ENCODE measurements at regions not wholly inside any gene's neighbourhood (a gene's known extent, or its start where the extent isn't known, plus 50 kb on each side); places are given as distances from the start of the nearest gene placed in this dataset.
A peak's percentile ranks its signal among the peaks of the same experiment; 100 is the strongest.

DNA sequence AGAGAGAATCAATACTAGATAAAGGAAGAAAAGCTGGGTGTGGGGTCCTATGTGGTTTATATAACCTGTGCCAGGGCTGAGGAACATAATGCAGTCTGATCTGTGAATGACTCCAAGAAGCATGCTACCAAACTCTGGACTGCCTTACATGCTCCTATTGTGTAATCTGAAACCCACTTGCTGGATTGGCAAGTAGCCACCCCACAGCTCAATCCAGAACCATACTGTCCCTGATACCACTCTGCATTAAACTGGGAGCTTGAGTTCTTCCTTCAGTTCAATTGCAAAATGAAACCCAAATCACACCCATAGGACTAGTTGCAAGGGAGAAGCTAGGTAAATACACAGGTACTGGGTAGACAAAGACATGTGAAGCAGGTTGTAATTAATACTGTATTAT lies 115.4 kb upstream of the NEGR1 start:
- no peak overlapping the region for H3K23ac ChIP-seq (ENCODE audit: low read length)
- H3K36me3 ChIP-seq (ENCODE audit: control insufficient read depth in 1 of 2, insufficient read depth in 2 of 2, low read length in 2 of 2), result no peaks in the 10 kb centered on the region
- H3K4ac ChIP-seq (ENCODE audit: low read depth, low read length), result no peak overlapping the region
- no peak overlapping the region for H2BK5ac ChIP-seq (ENCODE audit: low read depth, low read length, poor library complexity)
- H4K91ac ChIP-seq (ENCODE audit: low read depth, low read length), result no peak overlapping the region
- H4K8ac ChIP-seq (ENCODE audit: low read depth, low read length), result no peak overlapping the region
- no peak overlapping the region for H3K9ac ChIP-seq (ENCODE audit: low read length)
- no peak overlapping the region for H3K14ac ChIP-seq (ENCODE audit: low read length)
- H3K79me1 ChIP-seq (ENCODE audit: low read length), result no peaks in the 10 kb centered on the region
- no peak overlapping the region for H2AK5ac ChIP-seq (ENCODE audit: low read length)
- no peaks in the 10 kb centered on the region for H3K27me3 ChIP-seq (ENCODE audit: insufficient read depth, low read length)
- no peak overlapping the region for H3K4me3 ChIP-seq (ENCODE audit: low read depth, low read length)
- H3K79me2 ChIP-seq (ENCODE audit: control insufficient read depth, insufficient read depth, low read length, poor library complexity), result no peaks in the 10 kb centered on the region
- H3K4me1 ChIP-seq (ENCODE audit: control insufficient read depth in 1 of 2, insufficient read depth in 2 of 2, low read length in 2 of 2), result no peaks in the 10 kb centered on the region
- no peak overlapping the region for H4K12ac ChIP-seq (ENCODE audit: low read depth, low read length)
- no peaks in the 10 kb centered on the region for H3K9me3 ChIP-seq (ENCODE audit: insufficient read depth, low read depth, low read length)
- H3K18ac ChIP-seq (ENCODE audit: low read length), result no peak overlapping the region
- H2AFZ ChIP-seq (ENCODE audit: insufficient read depth, low read length, poor library complexity), result no peak overlapping the region
- no peak overlapping the region for H2BK120ac ChIP-seq (ENCODE audit: insufficient read depth, low read length, poor library complexity)
- H2BK12ac ChIP-seq (ENCODE audit: low read length), result no peak overlapping the region
- no peak overlapping the region for H3K27ac ChIP-seq (ENCODE audit: low read depth, low read length)
- DNase-seq, result peak in 1 of 2 donors; percentile 0
- H3K4me2 ChIP-seq (ENCODE audit: low read length), result no peak overlapping the region

DNA sequence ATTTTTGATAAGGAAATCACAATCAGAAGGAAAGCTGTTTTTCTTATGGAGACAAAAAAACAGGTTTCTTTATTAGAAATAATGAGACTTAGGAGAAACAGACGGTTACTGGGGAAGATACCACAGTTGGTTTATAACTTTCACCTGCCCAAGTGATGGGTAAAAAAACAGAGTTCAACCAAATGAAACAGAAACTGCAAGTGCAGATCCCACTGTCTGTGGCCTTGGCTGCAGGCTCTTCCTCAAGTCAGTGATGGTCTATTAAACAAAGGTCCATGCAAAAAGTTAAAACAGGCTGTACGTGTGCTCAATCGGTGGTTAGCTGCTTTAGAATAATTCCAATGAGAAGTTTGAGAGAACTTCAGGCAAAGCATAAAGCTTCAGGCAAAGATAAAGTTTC lies 112.1 kb upstream of the NEGR1 start:
- Histone ChIP-seq H4K8ac (ENCODE audit: low read depth, low read length) (no peak overlapping the region), H3K9me3 (ENCODE audit: insufficient read depth, low read depth, low read length) (no peaks in the 10 kb centered on the region), H2BK120ac (ENCODE audit: insufficient read depth, low read length, poor library complexity) (no peak overlapping the region), H3K9ac (ENCODE audit: low read length) (no peak overlapping the region), H3K4me3 (ENCODE audit: low read depth, low read length) (no peak overlapping the region), H2BK12ac (ENCODE audit: low read length) (no peak overlapping the region), H3K79me2 (ENCODE audit: control insufficient read depth, insufficient read depth, low read length, poor library complexity) (no peaks in the 10 kb centered on the region), H4K91ac (ENCODE audit: low read depth, low read length) (no peak overlapping the region), H3K27ac (ENCODE audit: low read depth, low read length) (no peak overlapping the region), H3K4me2 (ENCODE audit: low read length) (no peak overlapping the region), H3K4me1 (ENCODE audit: control insufficient read depth in 1 of 2, insufficient read depth in 2 of 2, low read length in 2 of 2) (no peaks in the 10 kb centered on the region), H2AK5ac (ENCODE audit: low read length) (no peak overlapping the region), H2AFZ (ENCODE audit: insufficient read depth, low read length, poor library complexity) (no peak overlapping the region), H3K27me3 (ENCODE audit: insufficient read depth, low read length) (no peaks in the 10 kb centered on the region), H3K14ac (ENCODE audit: low read length) (no peak overlapping the region), H2BK5ac (ENCODE audit: low read depth, low read length, poor library complexity) (no peak overlapping the region), H3K79me1 (ENCODE audit: low read length) (no peaks in the 10 kb centered on the region), H3K18ac (ENCODE audit: low read length) (no peak overlapping the region), H4K12ac (ENCODE audit: low read depth, low read length) (no peak overlapping the region), H3K4ac (ENCODE audit: low read depth, low read length) (no peak overlapping the region), H3K23ac (ENCODE audit: low read length) (no peak overlapping the region), H3K36me3 (ENCODE audit: control insufficient read depth in 1 of 2, insufficient read depth in 2 of 2, low read length in 2 of 2) (no peaks in the 10 kb centered on the region)
- no peak for DNase-seq
- no CpG with 5 or more reads among the region's 3 CpGs for WGBS (ENCODE audit: extremely low coverage, insufficient coverage, insufficient read length)

DNA sequence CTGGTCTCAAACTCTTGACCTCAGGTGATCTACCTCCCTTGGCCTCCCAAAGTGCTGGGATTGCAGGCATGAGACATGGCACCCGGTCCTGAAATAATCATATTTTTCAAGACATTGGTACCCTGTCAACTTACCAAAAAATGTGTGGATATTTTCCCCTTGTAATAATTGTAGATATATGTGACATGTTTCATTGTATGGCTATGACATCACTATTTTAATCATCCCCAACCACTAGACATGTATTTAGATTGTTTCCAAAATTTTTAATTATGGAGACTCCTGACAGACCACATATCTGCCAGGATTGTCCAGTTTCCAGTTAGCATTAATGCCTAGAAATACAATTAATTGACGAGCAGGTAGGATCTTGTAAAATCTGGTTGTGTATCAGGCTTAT lies 96.7 kb upstream of the NEGR1 start:
- H3K23ac ChIP-seq (ENCODE audit: low read length), result no peak overlapping the region
- H4K12ac ChIP-seq (ENCODE audit: low read depth, low read length), result no peak overlapping the region
- no peak overlapping the region for H2BK120ac ChIP-seq (ENCODE audit: insufficient read depth, low read length, poor library complexity)
- whole genome bisulfite sequencing (ENCODE audit: extremely low coverage, insufficient coverage, insufficient read length), result no CpG with 5 or more reads among the region's 2 CpGs
- H4K91ac ChIP-seq (ENCODE audit: low read depth, low read length), result no peak overlapping the region
- no peak overlapping the region for H3K27ac ChIP-seq (ENCODE audit: low read depth, low read length)
- H3K4ac ChIP-seq (ENCODE audit: low read depth, low read length), result no peak overlapping the region
- no peak overlapping the region for H3K14ac ChIP-seq (ENCODE audit: low read length)
- H4K8ac ChIP-seq (ENCODE audit: low read depth, low read length), result no peak overlapping the region
- no peaks in the 10 kb centered on the region for H3K9me3 ChIP-seq (ENCODE audit: insufficient read depth, low read depth, low read length)
- no peak overlapping the region for H2BK5ac ChIP-seq (ENCODE audit: low read depth, low read length, poor library complexity)
- no peak overlapping the region for H2AK5ac ChIP-seq (ENCODE audit: low read length)
- no peak overlapping the region for H3K18ac ChIP-seq (ENCODE audit: low read length)
- no peaks in the 10 kb centered on the region for H3K79me2 ChIP-seq (ENCODE audit: control insufficient read depth, insufficient read depth, low read length, poor library complexity)
- no peak overlapping the region for H2AFZ ChIP-seq (ENCODE audit: insufficient read depth, low read length, poor library complexity)
- no peaks in the 10 kb centered on the region for H3K27me3 ChIP-seq (ENCODE audit: insufficient read depth, low read length)
- no peaks in the 10 kb centered on the region for H3K4me1 ChIP-seq (ENCODE audit: control insufficient read depth in 1 of 2, insufficient read depth in 2 of 2, low read length in 2 of 2)
- no peak for DNase-seq
- no peaks in the 10 kb centered on the region for H3K79me1 ChIP-seq (ENCODE audit: low read length)
- H2BK12ac ChIP-seq (ENCODE audit: low read length), result no peak overlapping the region
- H3K4me3 ChIP-seq (ENCODE audit: low read depth, low read length), result no peak overlapping the region
- no peak overlapping the region for H3K4me2 ChIP-seq (ENCODE audit: low read length)
- H3K36me3 ChIP-seq (ENCODE audit: control insufficient read depth in 1 of 2, insufficient read depth in 2 of 2, low read length in 2 of 2), result no peaks in the 10 kb centered on the region
- no peak overlapping the region for H3K9ac ChIP-seq (ENCODE audit: low read length)

DNA sequence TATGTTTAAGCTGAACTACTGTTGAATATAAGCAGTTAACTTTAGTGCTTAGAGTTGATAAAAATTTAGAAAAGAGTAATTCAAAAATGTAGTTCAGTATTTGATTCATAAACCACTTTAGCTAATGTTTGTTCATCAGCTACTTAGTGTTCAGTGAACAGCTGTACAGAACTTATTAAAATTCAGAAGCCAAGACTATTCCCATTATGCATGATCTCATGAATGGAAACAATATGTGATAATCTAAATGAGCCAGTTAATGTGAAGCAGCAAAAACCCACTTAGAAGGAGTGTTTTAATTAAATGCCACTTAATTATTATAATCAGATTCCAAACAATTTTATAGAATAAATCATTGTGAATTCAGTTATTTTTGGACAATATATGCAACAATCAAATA lies 92.9 kb upstream of the NEGR1 start:
- no peak overlapping the region for H3K18ac ChIP-seq (ENCODE audit: low read length)
- H4K91ac ChIP-seq (ENCODE audit: low read depth, low read length), result no peak overlapping the region
- H3K36me3 ChIP-seq (ENCODE audit: control insufficient read depth in 1 of 2, insufficient read depth in 2 of 2, low read length in 2 of 2), result no peaks in the 10 kb centered on the region
- no peaks in the 10 kb centered on the region for H3K27me3 ChIP-seq (ENCODE audit: insufficient read depth, low read length)
- no peak overlapping the region for H2BK12ac ChIP-seq (ENCODE audit: low read length)
- no peaks in the 10 kb centered on the region for H3K79me2 ChIP-seq (ENCODE audit: control insufficient read depth, insufficient read depth, low read length, poor library complexity)
- H4K8ac ChIP-seq (ENCODE audit: low read depth, low read length), result no peak overlapping the region
- H3K27ac ChIP-seq (ENCODE audit: low read depth, low read length), result no peak overlapping the region
- DNase-seq, result no peak
- no peak overlapping the region for H2BK5ac ChIP-seq (ENCODE audit: low read depth, low read length, poor library complexity)
- H4K12ac ChIP-seq (ENCODE audit: low read depth, low read length), result no peak overlapping the region
- no peak overlapping the region for H3K4me2 ChIP-seq (ENCODE audit: low read length)
- no peak overlapping the region for H3K4ac ChIP-seq (ENCODE audit: low read depth, low read length)
- no peaks in the 10 kb centered on the region for H3K79me1 ChIP-seq (ENCODE audit: low read length)
- no peak overlapping the region for H3K14ac ChIP-seq (ENCODE audit: low read length)
- no peaks in the 10 kb centered on the region for H3K9me3 ChIP-seq (ENCODE audit: insufficient read depth, low read depth, low read length)
- H2AK5ac ChIP-seq (ENCODE audit: low read length), result no peak overlapping the region
- no peak overlapping the region for H2AFZ ChIP-seq (ENCODE audit: insufficient read depth, low read length, poor library complexity)
- no peak overlapping the region for H2BK120ac ChIP-seq (ENCODE audit: insufficient read depth, low read length, poor library complexity)
- peaks cover 4 to 6% of the 10 kb centered on the region in 2 experiments for H3K4me1 ChIP-seq (ENCODE audit: control insufficient read depth in 1 of 2, insufficient read depth in 2 of 2, low read length in 2 of 2)
- no peak overlapping the region for H3K23ac ChIP-seq (ENCODE audit: low read length)
- H3K9ac ChIP-seq (ENCODE audit: low read length), result no peak overlapping the region
- H3K4me3 ChIP-seq (ENCODE audit: low read depth, low read length), result no peak overlapping the region
